ENCODE measurements at regions not wholly inside any gene's neighbourhood (a gene's known extent, or its start where the extent isn't known, plus 50 kb on each side); places are given as distances from the start of the nearest gene placed in this dataset.
"Not testable (repeated sequence)": the region's sequence is repeated elsewhere in the genome, so short reads cannot be mapped to it uniquely, and the experiment has no call there.

- Histone ChIP-seq H3K9ac (ENCODE audit: low read depth, low read length, poor library complexity, severe bottlenecking) (no peak overlapping the region), H3K36me3 (ENCODE audit: insufficient read depth, low read length) (no peaks in the 10 kb centered on the region), H3K4me1 (ENCODE audit: insufficient read depth, low read length, poor library complexity, severe bottlenecking) (no peaks in the 10 kb centered on the region), H3K4me2 (ENCODE audit: low read depth, low read length, poor library complexity, severe bottlenecking) (no peak overlapping the region), H3F3A (ENCODE audit: low read depth) (no peaks in the 10 kb centered on the region), H3K9me2 (replicated peaks; ENCODE audit: low read depth, low read length) (no peaks in the 10 kb centered on the region), H3K9me3 (ENCODE audit: insufficient read depth, low read depth, low read length) (no peaks in the 10 kb centered on the region), H3K79me2 (ENCODE audit: insufficient read depth, low read length) (no peaks in the 10 kb centered on the region), H3K27me3 (ENCODE audit: insufficient read depth, low read length, poor library complexity, severe bottlenecking) (no peaks in the 10 kb centered on the region), H3K4me3 (ENCODE audit: low read length, poor library complexity, severe bottlenecking) (no peak overlapping the region), H4K20me1 (ENCODE audit: insufficient read depth, low read length, poor library complexity, severe bottlenecking) (no peaks in the 10 kb centered on the region), H2AFZ (ENCODE audit: low read length) (no peak overlapping the region)
- no peak for TF ChIP-seq EZH2phosphoT487 (IDR thresholded peaks at IDR 0.05; ENCODE audit: borderline replicate concordance)
- no peak for TF ChIP-seq CTCF (conservative IDR thresholded peaks at IDR 0.05; ENCODE audit: low read length)
Observed at GRCh38 chr1:195733408-195733807, 874.8 kb downstream of the KCNT2 start.

- Histone ChIP-seq H2AFZ (ENCODE audit: low read length) (no peak overlapping the region), H3K4me3 (ENCODE audit: low read length, poor library complexity, severe bottlenecking) (no peak overlapping the region), H3K4me1 (ENCODE audit: insufficient read depth, low read length, poor library complexity, severe bottlenecking) (no peaks in the 10 kb centered on the region), H3K9me2 (replicated peaks; ENCODE audit: low read depth, low read length) (no peaks in the 10 kb centered on the region), H3K9me3 (ENCODE audit: insufficient read depth, low read depth, low read length) (no peaks in the 10 kb centered on the region), H3K9ac (ENCODE audit: low read depth, low read length, poor library complexity, severe bottlenecking) (no peak overlapping the region), H3K27me3 (ENCODE audit: insufficient read depth, low read length, poor library complexity, severe bottlenecking) (no peaks in the 10 kb centered on the region), H3K4me2 (ENCODE audit: low read depth, low read length, poor library complexity, severe bottlenecking) (no peak overlapping the region), H4K20me1 (ENCODE audit: insufficient read depth, low read length, poor library complexity, severe bottlenecking) (no peaks in the 10 kb centered on the region), H3K36me3 (ENCODE audit: insufficient read depth, low read length) (no peaks in the 10 kb centered on the region), H3K79me2 (ENCODE audit: insufficient read depth, low read length) (no peaks in the 10 kb centered on the region), H3F3A (ENCODE audit: low read depth) (no peaks in the 10 kb centered on the region)
- TF ChIP-seq CTCF (conservative IDR thresholded peaks at IDR 0.05; ENCODE audit: low read length) (no peak), EZH2phosphoT487 (IDR thresholded peaks at IDR 0.05; ENCODE audit: borderline replicate concordance) (no peak)
Observed at GRCh38 chr1:195731385-195731784, 876.9 kb downstream of the KCNT2 start.

DNA sequence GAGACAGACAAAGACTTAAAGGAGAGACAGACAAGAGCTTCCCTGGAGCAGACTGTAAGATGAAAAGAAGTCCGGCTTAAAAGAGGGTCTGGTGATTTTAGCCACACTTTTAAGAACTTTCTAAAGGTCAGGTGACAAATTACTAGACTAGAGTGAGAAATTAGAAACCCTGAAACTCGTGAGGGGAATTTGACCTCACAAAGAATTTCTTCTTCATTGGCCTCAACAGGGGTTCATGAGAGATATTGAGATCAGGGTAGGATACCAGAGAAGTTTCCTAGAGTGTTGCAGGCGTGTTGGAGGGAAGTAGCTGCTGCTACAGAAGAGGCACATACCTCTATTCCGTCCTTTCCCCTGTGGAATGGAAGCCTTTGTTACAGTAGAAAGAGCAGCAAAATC, 884.4 kb downstream of the KCNT2 start:
- no peak for TF ChIP-seq EZH2phosphoT487 (IDR thresholded peaks at IDR 0.05; ENCODE audit: borderline replicate concordance)
- no peak for TF ChIP-seq CTCF (conservative IDR thresholded peaks at IDR 0.05; ENCODE audit: low read length)
- no peaks in the 10 kb centered on the region for H3K79me2 ChIP-seq (ENCODE audit: insufficient read depth, low read length)
- H3K9ac ChIP-seq (ENCODE audit: low read depth, low read length, poor library complexity, severe bottlenecking): no peak overlapping the region
- no peaks in the 10 kb centered on the region for H3K4me1 ChIP-seq (ENCODE audit: insufficient read depth, low read length, poor library complexity, severe bottlenecking)
- H3K9me3 ChIP-seq (ENCODE audit: insufficient read depth, low read depth, low read length): no peaks in the 10 kb centered on the region
- H2AFZ ChIP-seq (ENCODE audit: low read length): no peak overlapping the region
- H3K4me3 ChIP-seq (ENCODE audit: low read length, poor library complexity, severe bottlenecking): no peak overlapping the region
- no peak overlapping the region for H3K4me2 ChIP-seq (ENCODE audit: low read depth, low read length, poor library complexity, severe bottlenecking)
- no peaks in the 10 kb centered on the region for H3F3A ChIP-seq (ENCODE audit: low read depth)
- no peaks in the 10 kb centered on the region for H3K9me2 ChIP-seq (replicated peaks; ENCODE audit: low read depth, low read length)
- no peaks in the 10 kb centered on the region for H3K27me3 ChIP-seq (ENCODE audit: insufficient read depth, low read length, poor library complexity, severe bottlenecking)
- no peaks in the 10 kb centered on the region for H3K36me3 ChIP-seq (ENCODE audit: insufficient read depth, low read length)
- no peaks in the 10 kb centered on the region for H4K20me1 ChIP-seq (ENCODE audit: insufficient read depth, low read length, poor library complexity, severe bottlenecking)

DNA sequence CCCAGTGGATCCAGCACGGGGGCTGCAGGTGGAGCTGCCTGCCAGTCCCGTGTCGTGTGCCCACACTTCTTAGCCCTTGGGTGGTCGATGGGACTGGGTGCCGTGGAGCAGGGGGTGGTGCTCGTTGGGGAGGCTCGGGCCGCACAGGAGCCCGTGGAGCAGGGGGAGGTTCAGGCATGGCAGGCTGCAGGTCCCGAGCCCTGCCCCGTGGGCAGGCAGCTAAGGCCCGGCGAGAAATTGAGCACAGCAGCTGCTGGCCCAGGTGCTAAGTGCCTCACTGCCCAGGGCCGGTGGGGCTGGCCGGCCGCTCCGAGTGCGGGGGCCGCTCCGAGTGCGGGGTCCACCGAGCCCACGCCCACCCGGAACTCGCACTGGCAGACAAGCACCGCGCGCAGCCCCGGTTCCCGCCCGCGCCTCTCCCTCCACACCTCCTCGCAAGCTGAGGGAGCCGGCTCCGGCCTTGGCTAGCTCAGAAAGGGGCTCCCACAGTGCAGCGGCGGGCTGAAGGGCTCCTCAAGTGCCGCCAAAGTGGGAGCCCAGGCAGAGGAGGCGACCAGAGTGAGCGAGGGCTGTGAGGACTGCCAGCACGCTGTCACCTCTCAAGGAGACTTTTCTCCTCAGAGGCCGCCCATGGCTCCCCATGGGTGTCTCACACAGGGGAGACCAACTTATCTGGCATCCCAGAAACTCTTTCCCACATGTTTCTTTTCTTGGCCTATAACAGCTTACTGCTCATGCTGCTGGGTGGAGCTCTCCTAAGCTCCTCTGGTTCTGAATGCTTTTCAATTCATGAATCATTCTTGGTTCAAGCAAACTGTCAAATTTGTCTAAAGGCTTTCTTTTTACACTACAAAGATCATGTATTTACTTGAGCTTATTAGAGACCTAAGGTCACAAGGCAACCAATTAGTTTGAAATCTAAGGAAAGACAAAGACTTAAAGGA, 885.1 kb downstream of the KCNT2 start:
- H3K9ac ChIP-seq (ENCODE audit: low read depth, low read length, poor library complexity, severe bottlenecking): not testable (repeated sequence)

DNA sequence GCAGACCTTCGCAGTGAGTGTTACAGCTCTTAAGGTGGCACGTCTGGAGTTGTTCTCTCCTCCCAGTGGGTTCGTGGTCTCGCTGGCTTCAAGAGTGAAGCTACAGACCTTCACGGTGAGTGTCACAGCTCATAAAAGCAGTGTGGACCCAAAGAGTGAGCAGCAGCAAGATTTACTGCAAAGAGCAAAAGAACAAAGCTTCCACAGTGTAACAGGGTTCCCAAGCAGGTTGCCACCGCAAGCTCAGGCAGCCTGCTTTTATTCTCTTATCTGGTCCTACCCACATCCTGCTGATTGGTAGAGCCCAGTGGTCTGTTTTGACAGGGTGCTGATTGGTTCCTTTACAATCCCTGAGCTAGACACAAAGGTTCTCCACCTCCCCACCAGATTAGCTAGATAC, 886.1 kb downstream of the KCNT2 start:
- not testable (repeated sequence) for H3K9ac ChIP-seq (ENCODE audit: low read depth, low read length, poor library complexity, severe bottlenecking); H3K4me1 ChIP-seq (ENCODE audit: insufficient read depth, low read length, poor library complexity, severe bottlenecking); H3K4me2 ChIP-seq (ENCODE audit: low read depth, low read length, poor library complexity, severe bottlenecking); H3K27me3 ChIP-seq (ENCODE audit: insufficient read depth, low read length, poor library complexity, severe bottlenecking); H3K79me2 ChIP-seq (ENCODE audit: insufficient read depth, low read length); H3F3A ChIP-seq (ENCODE audit: low read depth); H3K36me3 ChIP-seq (ENCODE audit: insufficient read depth, low read length); H3K9me2 ChIP-seq (replicated peaks; ENCODE audit: low read depth, low read length); H3K4me3 ChIP-seq (ENCODE audit: low read length, poor library complexity, severe bottlenecking); H3K9me3 ChIP-seq (ENCODE audit: insufficient read depth, low read depth, low read length); H2AFZ ChIP-seq (ENCODE audit: low read length); H4K20me1 ChIP-seq (ENCODE audit: insufficient read depth, low read length, poor library complexity, severe bottlenecking)

More for the DNA sequence above, 885.1 kb downstream of the KCNT2 start:
- H3K27me3 ChIP-seq (ENCODE audit: insufficient read depth, low read length, poor library complexity, severe bottlenecking); H3K9me2 ChIP-seq (replicated peaks; ENCODE audit: low read depth, low read length); H3F3A ChIP-seq (ENCODE audit: low read depth); H3K9me3 ChIP-seq (ENCODE audit: insufficient read depth, low read depth, low read length); H3K4me1 ChIP-seq (ENCODE audit: insufficient read depth, low read length, poor library complexity, severe bottlenecking); H2AFZ ChIP-seq (ENCODE audit: low read length); H3K4me3 ChIP-seq (ENCODE audit: low read length, poor library complexity, severe bottlenecking); H3K79me2 ChIP-seq (ENCODE audit: insufficient read depth, low read length); H3K4me2 ChIP-seq (ENCODE audit: low read depth, low read length, poor library complexity, severe bottlenecking); H3K36me3 ChIP-seq (ENCODE audit: insufficient read depth, low read length); H4K20me1 ChIP-seq (ENCODE audit: insufficient read depth, low read length, poor library complexity, severe bottlenecking): not testable (repeated sequence)

Measured in Loucy (cell line).